ENCODE measurements at regions not wholly inside any gene's neighbourhood (a gene's known extent, or its start where the extent isn't known, plus 50 kb on each side); places are given as distances from the start of the nearest gene placed in this dataset.

- TF ChIP-seq CTCF (IDR thresholded peaks at IDR 0.05; ENCODE audit: insufficient read depth, low read length, poor library complexity, severe bottlenecking) (no peak), EZH2phosphoT487 (conservative IDR thresholded peaks at IDR 0.05; ENCODE audit: low read length) (no peak)
Measured at GRCh38 chr12:126084480-126084879, 1019.2 kb downstream of the AACS start.
